ENCODE measurements at regions not wholly inside any gene's neighbourhood (a gene's known extent, or its start where the extent isn't known, plus 50 kb on each side); places are given as distances from the start of the nearest gene placed in this dataset.

DNA sequence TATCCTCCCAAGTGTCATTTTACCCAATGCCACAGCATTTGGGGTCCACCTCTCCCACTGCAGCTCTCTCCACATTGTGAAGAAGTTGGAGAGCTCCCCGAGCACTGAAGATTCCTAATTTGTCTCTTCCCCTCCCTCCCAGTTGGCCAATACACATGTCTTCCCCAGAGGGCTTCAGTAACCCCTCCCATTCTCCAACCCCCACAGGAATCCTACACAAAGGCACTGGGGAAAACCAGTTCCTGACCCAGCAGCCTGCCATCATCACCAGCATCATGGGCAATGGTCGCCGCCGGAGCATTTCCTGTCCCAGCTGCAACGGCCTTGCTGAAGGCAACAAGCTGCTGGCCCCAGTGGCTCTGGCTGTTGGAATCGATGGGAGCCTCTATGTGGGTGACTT lies 87.3 kb upstream of the WWC1 start:
- Histone ChIP-seq H3K9me3 (ENCODE audit: control insufficient read depth, low read length) (no peaks in the 10 kb centered on the region), H3K36me3 (ENCODE audit: control insufficient read depth, insufficient read depth, low read length) (no peaks in the 10 kb centered on the region), H3K4me3 (ENCODE audit: low read length) (no peak overlapping the region), H3K9ac (ENCODE audit: low read length) (no peak overlapping the region), H3K4me1 (ENCODE audit: control insufficient read depth, insufficient read depth, low read length) (no peaks in the 10 kb centered on the region), H3K27me3 (ENCODE audit: control insufficient read depth, insufficient read depth, low read length) (no peaks in the 10 kb centered on the region)

DNA sequence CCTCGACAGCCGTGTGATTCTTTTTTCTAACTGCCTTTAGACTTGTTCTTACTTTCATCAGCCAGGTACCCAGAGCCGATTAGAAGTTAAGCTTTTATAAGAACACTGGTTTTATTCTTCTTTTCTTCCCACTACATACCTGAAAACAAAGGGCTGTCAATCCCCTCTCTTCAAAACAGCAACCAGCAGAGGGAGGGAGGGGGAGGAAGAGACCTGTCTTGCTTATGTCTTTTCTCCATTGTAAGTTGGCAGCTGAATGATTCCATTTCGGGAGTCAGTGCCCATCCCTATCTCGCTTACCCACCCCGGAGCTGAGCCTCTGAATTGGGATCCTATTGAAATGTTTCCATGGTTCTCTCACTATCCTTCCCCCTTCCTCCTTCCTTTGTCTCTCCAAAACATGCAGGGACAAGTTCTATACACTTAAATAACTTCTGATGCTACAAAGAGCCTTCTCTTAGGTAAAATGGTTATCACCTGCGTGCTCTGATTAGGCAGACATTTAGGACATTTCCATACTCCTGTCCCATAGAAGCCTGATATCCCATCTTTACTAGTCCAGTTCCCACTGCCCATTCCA lies 83.9 kb upstream of the WWC1 start:
- no peaks in the 10 kb centered on the region for H3K4me1 ChIP-seq (ENCODE audit: control insufficient read depth, insufficient read depth, low read length)
- no peak overlapping the region for H3K4me3 ChIP-seq (ENCODE audit: low read length)
- H3K9ac ChIP-seq (ENCODE audit: low read length), result no peak overlapping the region
- no peaks in the 10 kb centered on the region for H3K36me3 ChIP-seq (ENCODE audit: control insufficient read depth, insufficient read depth, low read length)
- no peaks in the 10 kb centered on the region for H3K27me3 ChIP-seq (ENCODE audit: control insufficient read depth, insufficient read depth, low read length)
- H3K9me3 ChIP-seq (ENCODE audit: control insufficient read depth, low read length), result no peaks in the 10 kb centered on the region

DNA sequence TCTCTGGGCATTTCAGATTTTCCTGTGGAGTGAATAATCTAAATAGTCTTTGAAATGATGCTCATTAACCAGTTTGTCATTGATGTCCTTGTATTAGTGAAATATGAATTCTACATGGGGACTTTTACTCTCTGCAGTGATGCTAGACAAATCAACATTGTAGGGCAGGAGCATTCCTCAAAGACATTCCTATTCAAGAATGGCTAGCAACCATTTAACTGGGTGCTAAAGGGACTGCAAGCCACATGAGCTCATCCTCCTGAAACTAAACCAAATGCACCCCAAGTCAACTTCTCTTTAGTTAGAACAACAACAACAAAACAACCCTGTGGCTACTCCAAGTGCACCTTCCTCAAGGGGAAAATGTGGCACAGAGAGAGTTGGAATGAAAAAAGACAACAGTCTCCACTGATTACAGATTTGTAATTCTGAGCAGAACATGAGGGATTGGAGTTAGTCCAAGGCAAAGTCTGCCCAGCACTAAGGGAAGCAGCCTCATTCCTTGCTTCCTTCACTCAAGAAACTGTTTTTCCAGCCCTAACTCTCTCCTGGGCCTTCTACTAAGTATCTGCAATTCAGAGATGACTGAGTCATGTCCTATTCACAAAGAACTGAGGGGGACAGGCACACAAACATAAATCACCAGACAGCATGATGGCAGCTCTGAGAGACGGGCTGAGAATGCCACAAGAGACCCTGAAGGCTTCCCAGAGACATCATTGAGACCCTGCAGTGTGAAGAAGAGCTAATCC lies 82.0 kb upstream of the WWC1 start:
- Histone ChIP-seq H3K9ac (ENCODE audit: low read length) (no peak overlapping the region), H3K36me3 (ENCODE audit: control insufficient read depth, insufficient read depth, low read length) (no peaks in the 10 kb centered on the region), H3K4me3 (ENCODE audit: low read length) (no peak overlapping the region), H3K27me3 (ENCODE audit: control insufficient read depth, insufficient read depth, low read length) (no peaks in the 10 kb centered on the region), H3K4me1 (ENCODE audit: control insufficient read depth, insufficient read depth, low read length) (no peaks in the 10 kb centered on the region), H3K9me3 (ENCODE audit: control insufficient read depth, low read length) (no peaks in the 10 kb centered on the region)

DNA sequence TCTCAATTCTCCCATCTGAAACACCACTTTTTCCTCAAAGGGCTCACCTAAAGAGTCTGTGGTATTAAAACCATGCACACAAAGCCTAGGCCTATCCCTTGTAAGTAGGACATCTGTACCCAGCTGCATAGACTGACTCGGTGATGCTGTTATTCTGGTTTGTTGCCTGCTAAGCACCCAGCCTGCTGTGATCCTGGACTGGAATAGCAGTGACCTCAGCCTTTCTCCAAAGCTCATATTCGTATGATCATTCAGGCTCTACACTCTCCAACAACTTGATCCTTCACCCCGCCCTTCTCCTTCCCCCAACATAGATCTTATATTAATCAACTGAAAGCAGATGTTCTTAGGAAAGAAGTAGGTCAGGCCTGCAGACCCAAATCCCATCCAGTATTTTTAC lies 81.4 kb upstream of the WWC1 start:
- Histone ChIP-seq H3K4me3 (ENCODE audit: low read length) (no peak overlapping the region), H3K36me3 (ENCODE audit: control insufficient read depth, insufficient read depth, low read length) (no peaks in the 10 kb centered on the region), H3K9me3 (ENCODE audit: control insufficient read depth, low read length) (no peaks in the 10 kb centered on the region), H3K27me3 (ENCODE audit: control insufficient read depth, insufficient read depth, low read length) (no peaks in the 10 kb centered on the region), H3K4me1 (ENCODE audit: control insufficient read depth, insufficient read depth, low read length) (no peaks in the 10 kb centered on the region), H3K9ac (ENCODE audit: low read length) (no peak overlapping the region)

DNA sequence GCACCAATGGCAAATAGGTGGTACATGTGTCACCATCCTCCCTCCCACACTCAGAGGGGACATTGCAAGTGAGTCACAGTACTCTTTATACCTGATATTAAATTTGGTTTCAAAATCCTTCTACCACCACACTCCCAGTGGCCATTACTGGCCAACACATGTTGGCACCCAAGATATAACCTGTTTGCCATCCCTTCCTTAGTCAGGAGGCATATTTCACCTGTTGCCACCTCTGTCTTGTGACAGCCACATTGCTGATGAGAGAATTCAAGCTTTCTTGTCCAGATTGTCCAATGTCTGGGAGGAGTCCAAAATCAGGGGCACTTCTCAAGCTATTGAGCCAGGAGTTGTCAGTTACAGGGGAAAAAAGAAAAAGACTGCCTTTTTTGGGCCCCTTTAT lies 80.2 kb upstream of the WWC1 start:
- Histone ChIP-seq H3K9me3 (ENCODE audit: control insufficient read depth, low read length) (no peaks in the 10 kb centered on the region), H3K36me3 (ENCODE audit: control insufficient read depth, insufficient read depth, low read length) (no peaks in the 10 kb centered on the region), H3K4me3 (ENCODE audit: low read length) (no peak overlapping the region), H3K4me1 (ENCODE audit: control insufficient read depth, insufficient read depth, low read length) (no peaks in the 10 kb centered on the region), H3K9ac (ENCODE audit: low read length) (no peak overlapping the region), H3K27me3 (ENCODE audit: control insufficient read depth, insufficient read depth, low read length) (no peaks in the 10 kb centered on the region)

DNA sequence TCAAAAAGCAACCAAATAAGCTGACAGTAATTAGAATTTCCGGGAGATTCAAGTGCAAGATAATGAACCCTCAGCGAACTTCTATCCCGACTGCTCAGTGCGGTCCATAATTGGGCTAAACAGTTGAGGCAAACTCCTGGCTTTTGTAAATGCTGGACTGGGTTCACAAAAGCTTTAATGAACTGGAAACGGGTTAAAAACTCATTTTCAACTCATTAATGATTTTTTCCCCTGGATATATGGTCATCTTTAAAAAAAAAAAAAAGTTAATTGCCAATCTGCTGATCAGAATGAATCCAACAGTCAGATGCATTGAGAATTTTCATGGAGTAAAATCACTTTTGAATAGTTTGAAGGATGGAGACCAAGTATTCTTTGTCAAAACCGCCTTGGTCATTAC lies 79.5 kb upstream of the WWC1 start:
- H3K4me1 ChIP-seq (ENCODE audit: control insufficient read depth, insufficient read depth, low read length), result no peaks in the 10 kb centered on the region
- H3K9me3 ChIP-seq (ENCODE audit: control insufficient read depth, low read length), result no peaks in the 10 kb centered on the region
- H3K4me3 ChIP-seq (ENCODE audit: low read length), result no peak overlapping the region
- no peak overlapping the region for H3K9ac ChIP-seq (ENCODE audit: low read length)
- no peaks in the 10 kb centered on the region for H3K36me3 ChIP-seq (ENCODE audit: control insufficient read depth, insufficient read depth, low read length)
- H3K27me3 ChIP-seq (ENCODE audit: control insufficient read depth, insufficient read depth, low read length), result no peaks in the 10 kb centered on the region

DNA sequence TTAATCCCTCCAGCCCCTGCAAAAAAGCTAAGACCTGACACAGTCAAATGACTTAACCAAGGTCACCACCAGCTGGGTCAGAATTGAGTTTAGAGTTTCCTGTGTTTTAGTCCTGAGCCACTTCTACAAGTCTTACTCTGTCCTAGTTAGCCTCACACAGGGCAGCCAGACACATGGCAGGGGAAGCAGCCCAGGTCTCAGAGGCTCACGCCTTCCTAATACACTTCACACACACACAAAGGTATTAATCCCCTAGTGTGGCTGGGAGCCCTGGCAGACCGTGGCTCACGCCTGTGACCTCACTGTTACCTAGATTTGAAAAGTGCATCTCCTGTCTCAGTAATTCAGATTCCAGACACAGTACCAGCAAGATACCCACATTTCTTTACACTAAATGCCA lies 77.4 kb upstream of the WWC1 start:
- Histone ChIP-seq H3K4me3 (ENCODE audit: low read length) (no peak overlapping the region), H3K9ac (ENCODE audit: low read length) (no peak overlapping the region), H3K4me1 (ENCODE audit: control insufficient read depth, insufficient read depth, low read length) (no peaks in the 10 kb centered on the region), H3K9me3 (ENCODE audit: control insufficient read depth, low read length) (no peaks in the 10 kb centered on the region), H3K36me3 (ENCODE audit: control insufficient read depth, insufficient read depth, low read length) (no peaks in the 10 kb centered on the region), H3K27me3 (ENCODE audit: control insufficient read depth, insufficient read depth, low read length) (no peaks in the 10 kb centered on the region)

DNA sequence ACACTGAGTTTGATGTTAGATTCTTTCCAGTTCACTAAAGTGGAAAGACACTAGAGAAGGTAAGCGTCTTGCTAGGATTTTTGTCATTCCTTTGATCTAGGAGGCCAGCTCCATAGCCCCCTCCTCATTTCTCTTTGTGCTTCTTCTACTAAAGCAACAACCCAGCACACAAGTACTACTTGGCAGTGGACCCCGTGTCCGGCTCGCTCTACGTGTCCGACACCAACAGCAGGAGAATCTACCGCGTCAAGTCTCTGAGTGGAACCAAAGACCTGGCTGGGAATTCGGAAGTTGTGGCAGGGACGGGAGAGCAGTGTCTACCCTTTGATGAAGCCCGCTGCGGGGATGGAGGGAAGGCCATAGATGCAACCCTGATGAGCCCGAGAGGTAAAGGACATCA lies 76.6 kb upstream of the WWC1 start:
- Histone ChIP-seq H3K27me3 (ENCODE audit: control insufficient read depth, insufficient read depth, low read length) (no peaks in the 10 kb centered on the region), H3K9me3 (ENCODE audit: control insufficient read depth, low read length) (no peaks in the 10 kb centered on the region), H3K36me3 (ENCODE audit: control insufficient read depth, insufficient read depth, low read length) (no peaks in the 10 kb centered on the region), H3K9ac (ENCODE audit: low read length) (no peak overlapping the region), H3K4me1 (ENCODE audit: control insufficient read depth, insufficient read depth, low read length) (no peaks in the 10 kb centered on the region), H3K4me3 (ENCODE audit: low read length) (no peak overlapping the region)

DNA sequence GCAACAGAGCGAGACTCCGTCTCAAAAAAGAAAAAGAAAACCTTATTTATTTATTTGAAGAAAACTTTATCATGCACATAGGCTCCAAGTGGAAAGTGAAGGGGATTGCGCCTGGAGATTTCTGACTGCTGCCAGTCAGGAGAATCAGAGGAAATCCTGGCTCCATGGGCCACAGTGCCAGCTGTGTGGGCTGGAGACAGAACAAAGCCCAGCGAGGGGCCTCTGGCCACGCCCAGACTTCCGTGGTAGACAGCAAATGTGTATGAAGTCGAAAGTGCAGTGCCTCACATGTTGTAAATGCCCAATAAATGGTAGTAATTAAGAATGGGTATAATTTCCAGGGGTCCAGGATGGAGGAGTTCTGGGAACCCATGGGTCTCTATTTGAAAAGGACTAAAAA lies 75.8 kb upstream of the WWC1 start:
- Histone ChIP-seq H3K9ac (ENCODE audit: low read length) (no peak overlapping the region), H3K27me3 (ENCODE audit: control insufficient read depth, insufficient read depth, low read length) (no peaks in the 10 kb centered on the region), H3K36me3 (ENCODE audit: control insufficient read depth, insufficient read depth, low read length) (no peaks in the 10 kb centered on the region), H3K4me3 (ENCODE audit: low read length) (no peak overlapping the region), H3K9me3 (ENCODE audit: control insufficient read depth, low read length) (no peaks in the 10 kb centered on the region), H3K4me1 (ENCODE audit: control insufficient read depth, insufficient read depth, low read length) (no peaks in the 10 kb centered on the region)

DNA sequence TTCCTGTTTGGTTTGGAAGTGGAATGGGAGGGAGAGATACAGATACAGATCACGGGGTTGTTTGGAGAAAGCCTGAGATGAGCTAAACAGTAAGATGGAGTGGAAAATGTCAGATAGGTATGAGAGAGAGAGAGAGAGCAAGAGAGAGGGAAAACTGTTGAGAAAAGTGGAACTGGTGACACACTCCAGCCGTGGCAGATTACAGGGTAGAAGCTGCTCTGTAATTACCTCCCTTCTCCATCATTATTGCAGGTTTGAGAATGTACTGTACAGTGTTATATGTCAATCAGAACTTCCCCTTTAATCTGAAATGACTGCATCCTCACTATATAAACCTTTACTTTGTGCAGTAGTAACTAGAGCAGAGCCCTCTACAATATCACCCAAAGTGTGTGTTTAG lies 74.5 kb upstream of the WWC1 start:
- Histone ChIP-seq H3K4me3 (ENCODE audit: low read length) (no peak overlapping the region), H3K9me3 (ENCODE audit: control insufficient read depth, low read length) (no peaks in the 10 kb centered on the region), H3K36me3 (ENCODE audit: control insufficient read depth, insufficient read depth, low read length) (no peaks in the 10 kb centered on the region), H3K9ac (ENCODE audit: low read length) (no peak overlapping the region), H3K4me1 (ENCODE audit: control insufficient read depth, insufficient read depth, low read length) (no peaks in the 10 kb centered on the region), H3K27me3 (ENCODE audit: control insufficient read depth, insufficient read depth, low read length) (no peaks in the 10 kb centered on the region)

DNA sequence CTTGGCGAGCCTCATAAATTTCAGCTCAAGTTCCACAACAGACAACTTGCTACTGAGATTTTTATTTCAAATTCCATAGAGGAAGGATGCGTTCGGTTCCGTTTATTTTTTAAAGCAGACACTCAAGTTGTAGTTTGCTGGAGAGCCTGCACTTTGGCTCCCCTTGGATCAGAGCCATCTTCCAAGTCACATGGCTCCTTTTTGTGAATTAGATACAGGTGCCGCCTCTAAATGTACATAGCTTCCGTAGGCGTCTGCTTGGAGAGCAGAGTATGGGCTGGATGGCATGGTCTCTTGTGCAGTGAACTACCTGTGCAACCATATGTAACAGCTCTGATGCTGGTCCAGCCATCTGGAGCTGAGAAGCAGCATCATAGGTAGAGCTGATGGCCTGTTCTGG lies 73.9 kb upstream of the WWC1 start:
- H3K9ac ChIP-seq (ENCODE audit: low read length), result no peak overlapping the region
- H3K36me3 ChIP-seq (ENCODE audit: control insufficient read depth, insufficient read depth, low read length), result no peaks in the 10 kb centered on the region
- no peaks in the 10 kb centered on the region for H3K9me3 ChIP-seq (ENCODE audit: control insufficient read depth, low read length)
- H3K27me3 ChIP-seq (ENCODE audit: control insufficient read depth, insufficient read depth, low read length), result no peaks in the 10 kb centered on the region
- no peak overlapping the region for H3K4me3 ChIP-seq (ENCODE audit: low read length)
- H3K4me1 ChIP-seq (ENCODE audit: control insufficient read depth, insufficient read depth, low read length), result no peaks in the 10 kb centered on the region

DNA sequence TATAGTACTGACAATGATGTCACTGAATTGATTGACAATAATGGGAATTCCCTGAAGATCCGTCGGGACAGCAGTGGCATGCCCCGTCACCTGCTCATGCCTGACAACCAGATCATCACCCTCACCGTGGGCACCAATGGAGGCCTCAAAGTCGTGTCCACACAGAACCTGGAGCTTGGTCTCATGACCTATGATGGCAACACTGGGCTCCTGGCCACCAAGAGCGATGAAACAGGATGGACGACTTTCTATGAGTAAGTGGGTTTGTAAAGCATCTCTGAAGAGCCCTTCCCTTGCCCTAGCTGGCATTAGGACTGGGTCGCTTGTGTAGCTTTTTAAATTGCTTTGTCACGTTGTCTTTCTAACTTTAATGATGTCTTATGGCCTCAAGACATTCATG lies 72.7 kb upstream of the WWC1 start:
- no peaks in the 10 kb centered on the region for H3K9me3 ChIP-seq (ENCODE audit: control insufficient read depth, low read length)
- no peaks in the 10 kb centered on the region for H3K27me3 ChIP-seq (ENCODE audit: control insufficient read depth, insufficient read depth, low read length)
- H3K9ac ChIP-seq (ENCODE audit: low read length), result no peak overlapping the region
- no peak overlapping the region for H3K4me3 ChIP-seq (ENCODE audit: low read length)
- no peaks in the 10 kb centered on the region for H3K4me1 ChIP-seq (ENCODE audit: control insufficient read depth, insufficient read depth, low read length)
- H3K36me3 ChIP-seq (ENCODE audit: control insufficient read depth, insufficient read depth, low read length), result no peaks in the 10 kb centered on the region

All from mucosa of stomach (tissue), 1 donor.